Neural cell (in vitro differentiated cells): ENCODE measurements at regions not wholly inside any gene's neighbourhood (a gene's known extent, or its start where the extent isn't known, plus 50 kb on each side); places are given as distances from the start of the nearest gene placed in this dataset.

Source experiments
- EZH2 ChIP-seq: fragments of 200-600, 300-800 bp; shearing (Covaris generic), sonication (generic); IDR thresholded peaks from 2 replicates; pipeline ENCODE4 v1.6.1; 2014; ENCODE audit warnings: antibody characterized with exemption, low read length, borderline replicate concordance, mild to moderate bottlenecking; ENCODE audit not compliant: insufficient read depth, poor library complexity, severe bottlenecking
- TF ChIP-seq, protein P1 (sequence below): IDR thresholded peaks from 2 replicates; pipeline ENCODE4 v1.6.1; 2012; ENCODE audit warnings: borderline replicate concordance

DNA sequence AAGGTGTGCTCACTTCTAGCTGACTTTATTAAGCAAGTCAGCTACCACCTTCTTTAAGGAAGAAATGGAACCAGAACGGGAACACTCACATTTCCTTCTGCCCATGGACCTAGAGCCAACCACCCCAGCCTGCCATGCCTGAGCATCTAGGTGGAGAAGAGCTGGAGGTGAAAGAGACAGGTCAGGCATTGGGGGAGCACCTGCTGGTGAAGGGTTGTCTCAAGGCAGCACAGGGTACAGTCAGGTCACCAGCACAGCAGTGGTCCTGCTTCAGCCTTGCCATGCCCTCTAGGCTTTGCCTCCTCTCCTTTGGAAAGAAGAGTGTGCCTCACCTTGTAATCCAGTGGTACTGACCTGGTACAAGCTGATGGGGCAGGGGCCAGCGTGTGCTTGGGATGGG, 107.9 kb downstream of the KCNF1 start:
- TF ChIP-seq, protein P1, sequence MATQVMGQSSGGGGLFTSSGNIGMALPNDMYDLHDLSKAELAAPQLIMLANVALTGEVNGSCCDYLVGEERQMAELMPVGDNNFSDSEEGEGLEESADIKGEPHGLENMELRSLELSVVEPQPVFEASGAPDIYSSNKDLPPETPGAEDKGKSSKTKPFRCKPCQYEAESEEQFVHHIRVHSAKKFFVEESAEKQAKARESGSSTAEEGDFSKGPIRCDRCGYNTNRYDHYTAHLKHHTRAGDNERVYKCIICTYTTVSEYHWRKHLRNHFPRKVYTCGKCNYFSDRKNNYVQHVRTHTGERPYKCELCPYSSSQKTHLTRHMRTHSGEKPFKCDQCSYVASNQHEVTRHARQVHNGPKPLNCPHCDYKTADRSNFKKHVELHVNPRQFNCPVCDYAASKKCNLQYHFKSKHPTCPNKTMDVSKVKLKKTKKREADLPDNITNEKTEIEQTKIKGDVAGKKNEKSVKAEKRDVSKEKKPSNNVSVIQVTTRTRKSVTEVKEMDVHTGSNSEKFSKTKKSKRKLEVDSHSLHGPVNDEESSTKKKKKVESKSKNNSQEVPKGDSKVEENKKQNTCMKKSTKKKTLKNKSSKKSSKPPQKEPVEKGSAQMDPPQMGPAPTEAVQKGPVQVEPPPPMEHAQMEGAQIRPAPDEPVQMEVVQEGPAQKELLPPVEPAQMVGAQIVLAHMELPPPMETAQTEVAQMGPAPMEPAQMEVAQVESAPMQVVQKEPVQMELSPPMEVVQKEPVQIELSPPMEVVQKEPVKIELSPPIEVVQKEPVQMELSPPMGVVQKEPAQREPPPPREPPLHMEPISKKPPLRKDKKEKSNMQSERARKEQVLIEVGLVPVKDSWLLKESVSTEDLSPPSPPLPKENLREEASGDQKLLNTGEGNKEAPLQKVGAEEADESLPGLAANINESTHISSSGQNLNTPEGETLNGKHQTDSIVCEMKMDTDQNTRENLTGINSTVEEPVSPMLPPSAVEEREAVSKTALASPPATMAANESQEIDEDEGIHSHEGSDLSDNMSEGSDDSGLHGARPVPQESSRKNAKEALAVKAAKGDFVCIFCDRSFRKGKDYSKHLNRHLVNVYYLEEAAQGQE, result no peak
- TF ChIP-seq EZH2, result no peak
